RWPE2 (cell line): ENCODE measurements at regions not wholly inside any gene's neighbourhood (a gene's known extent, or its start where the extent isn't known, plus 50 kb on each side); places are given as distances from the start of the nearest gene placed in this dataset.

ENCODE experiments used
- ATAC-seq: fragments of 200-7000 bp; cut with Tn5 transposase; 3 replicates; pipeline ENCODE4 v1.9.1; 2021; ENCODE audit warnings: low read depth
- DNase-seq: peaks from one replicate; pipeline ENCODE4 v3.0.0-alpha.2; 2020; ENCODE audit warnings: low spot score
- H3K27ac ChIP-seq: fragments of 450-650 bp; 2 replicates; pipeline ENCODE4 v1.5.1; 2017; ENCODE audit warnings: mild to moderate bottlenecking; ENCODE audit not compliant: poor library complexity, severe bottlenecking
- H3K27me3 ChIP-seq: fragments of 250-450 bp; sonication (Bioruptor Pico); 2 replicates; pipeline ENCODE4 v1.5.1; 2021; ENCODE audit warnings: mild to moderate bottlenecking, moderate library complexity; ENCODE audit not compliant: insufficient read depth, poor library complexity, severe bottlenecking
- H3K36me3 ChIP-seq: fragments of 250-450 bp; sonication (Bioruptor Pico); 2 replicates; pipeline ENCODE4 v1.5.1; 2020; ENCODE audit warnings: low read depth, mild to moderate bottlenecking, moderate library complexity
- H3K4me1 ChIP-seq: fragments of 250-450 bp; sonication (Bioruptor Pico); 2 replicates; pipeline ENCODE4 v1.5.1; 2021; ENCODE audit warnings: mild to moderate bottlenecking, moderate library complexity; ENCODE audit not compliant: insufficient read depth, poor library complexity, severe bottlenecking
- H3K4me3 ChIP-seq: fragments of 250-450 bp; sonication (Bioruptor Pico); 2 replicates; pipeline ENCODE4 v1.5.1; 2021; ENCODE audit warnings: mild to moderate bottlenecking, moderate library complexity; ENCODE audit not compliant: severe bottlenecking
- H3K9me3 ChIP-seq: fragments of 250-450 bp; sonication (Bioruptor Pico); 2 replicates; pipeline ENCODE4 v1.5.1; 2021; ENCODE audit warnings: mild to moderate bottlenecking, moderate library complexity; ENCODE audit not compliant: severe bottlenecking
- TF ChIP-seq, protein P1 (sequence below): fragments of 450-650 bp; IDR thresholded peaks from one replicate; pipeline ENCODE4 v1.5.1; 2017; ENCODE audit warnings: mild to moderate bottlenecking, moderate library complexity; ENCODE audit not compliant: poor library complexity, severe bottlenecking

DNA sequence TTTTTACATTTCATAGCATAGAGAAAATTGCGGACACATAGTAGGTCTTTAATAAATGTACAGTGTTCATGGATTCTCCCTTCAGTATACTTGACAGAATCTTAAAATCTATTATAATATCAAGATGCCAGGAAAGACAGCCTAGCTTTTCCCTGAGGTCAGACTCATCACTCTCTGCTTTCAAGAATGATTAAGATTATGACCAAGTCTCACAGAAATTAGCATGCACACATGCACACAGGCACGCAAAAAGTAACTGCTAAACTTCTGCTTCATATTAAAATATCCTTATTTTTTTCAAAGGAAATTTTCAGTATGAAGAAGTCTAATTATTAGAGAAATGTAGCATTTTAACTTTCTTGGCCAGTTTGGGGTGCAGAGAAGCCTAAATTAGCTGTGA, 493.8 kb upstream of the NECTIN3 start:
- Histone ChIP-seq H3K4me1 (peaks cover 12% of the 10 kb centered on the region), H3K27me3 (no peaks in the 10 kb centered on the region), H3K27ac (peak overlapping the region; percentile 64), H3K4me3 (no peak overlapping the region), H3K9me3 (no peaks in the 10 kb centered on the region), H3K36me3 (no peaks in the 10 kb centered on the region)
- DNase-seq (no peak), ATAC-seq (no peak)
- TF ChIP-seq, protein P1, sequence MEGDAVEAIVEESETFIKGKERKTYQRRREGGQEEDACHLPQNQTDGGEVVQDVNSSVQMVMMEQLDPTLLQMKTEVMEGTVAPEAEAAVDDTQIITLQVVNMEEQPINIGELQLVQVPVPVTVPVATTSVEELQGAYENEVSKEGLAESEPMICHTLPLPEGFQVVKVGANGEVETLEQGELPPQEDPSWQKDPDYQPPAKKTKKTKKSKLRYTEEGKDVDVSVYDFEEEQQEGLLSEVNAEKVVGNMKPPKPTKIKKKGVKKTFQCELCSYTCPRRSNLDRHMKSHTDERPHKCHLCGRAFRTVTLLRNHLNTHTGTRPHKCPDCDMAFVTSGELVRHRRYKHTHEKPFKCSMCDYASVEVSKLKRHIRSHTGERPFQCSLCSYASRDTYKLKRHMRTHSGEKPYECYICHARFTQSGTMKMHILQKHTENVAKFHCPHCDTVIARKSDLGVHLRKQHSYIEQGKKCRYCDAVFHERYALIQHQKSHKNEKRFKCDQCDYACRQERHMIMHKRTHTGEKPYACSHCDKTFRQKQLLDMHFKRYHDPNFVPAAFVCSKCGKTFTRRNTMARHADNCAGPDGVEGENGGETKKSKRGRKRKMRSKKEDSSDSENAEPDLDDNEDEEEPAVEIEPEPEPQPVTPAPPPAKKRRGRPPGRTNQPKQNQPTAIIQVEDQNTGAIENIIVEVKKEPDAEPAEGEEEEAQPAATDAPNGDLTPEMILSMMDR, result no peak

DNA sequence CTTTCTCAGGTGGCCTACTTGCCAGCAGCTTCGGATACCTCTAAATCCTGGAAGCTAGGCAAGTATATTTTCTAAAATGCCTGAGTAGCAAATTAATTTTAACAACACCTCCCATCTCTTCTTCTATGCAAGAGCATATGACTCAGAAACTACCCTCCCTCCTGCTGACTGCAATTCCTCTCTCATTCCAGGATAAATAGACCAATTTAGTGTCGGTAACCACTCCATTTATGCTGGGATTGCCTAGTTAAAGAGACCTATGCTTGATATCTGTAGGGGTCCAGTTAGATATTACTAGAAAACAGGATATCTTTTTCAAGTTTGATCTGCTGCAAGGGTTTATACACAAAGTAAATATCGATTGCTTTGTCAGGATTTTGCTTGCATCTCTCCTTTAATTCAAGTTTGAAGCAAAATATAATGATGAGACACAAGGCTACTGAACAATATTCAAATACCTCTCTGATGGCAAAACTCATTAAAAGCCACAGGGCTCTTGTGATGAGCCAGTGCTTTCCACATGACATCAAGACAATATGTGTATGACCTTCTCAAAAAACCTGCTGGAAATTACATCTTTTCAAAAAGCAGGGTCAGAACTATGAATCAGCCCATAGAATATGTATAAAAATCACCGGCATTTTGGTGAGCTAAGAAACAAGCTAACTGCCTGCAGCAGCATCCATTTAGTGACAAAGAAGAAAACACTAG, 491.6 kb upstream of the NECTIN3 start:
- DNase-seq (no peak), ATAC-seq (no peak)
- TF ChIP-seq, protein P1, result no peak
- no peaks in the 10 kb centered on the region for H3K27me3 ChIP-seq
- no peaks in the 10 kb centered on the region for H3K9me3 ChIP-seq
- no peak overlapping the region for H3K4me3 ChIP-seq
- peaks cover 12% of the 10 kb centered on the region for H3K4me1 ChIP-seq
- no peaks in the 10 kb centered on the region for H3K36me3 ChIP-seq
- H3K27ac ChIP-seq, result no peak overlapping the region

DNA sequence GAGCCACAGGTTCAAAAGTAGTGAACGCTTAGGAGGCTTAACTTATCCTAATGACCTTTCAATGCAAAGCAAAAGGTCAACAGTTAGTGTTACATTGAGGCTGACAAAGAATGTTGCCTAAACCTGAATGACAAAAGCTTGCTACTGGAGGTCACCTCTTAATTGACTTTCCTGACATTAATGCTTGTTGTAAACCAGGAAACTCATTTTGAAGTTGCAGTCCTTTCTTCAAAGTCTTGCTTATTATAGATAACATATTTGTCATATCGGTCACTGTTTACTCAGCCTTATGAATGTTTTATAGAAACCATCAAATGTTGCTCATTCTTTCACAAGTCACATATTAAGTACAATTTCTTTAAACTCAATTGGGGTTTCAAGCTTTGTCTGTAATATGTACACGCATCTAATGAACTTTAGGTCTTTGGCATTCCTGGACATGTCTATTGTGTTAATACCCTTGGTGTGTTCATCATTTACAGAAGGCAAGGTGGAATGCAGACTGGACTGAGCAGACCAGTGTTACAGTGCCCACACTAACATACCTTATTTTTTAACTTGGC, 488.2 kb upstream of the NECTIN3 start:
- TF ChIP-seq, protein P1, result no peak
- Histone ChIP-seq H3K27me3 (no peaks in the 10 kb centered on the region), H3K9me3 (no peaks in the 10 kb centered on the region), H3K27ac (no peak overlapping the region), H3K36me3 (no peaks in the 10 kb centered on the region), H3K4me1 (no peaks in the 10 kb centered on the region), H3K4me3 (no peak overlapping the region)
- DNase-seq (no peak), ATAC-seq (peak; percentile 61)

DNA sequence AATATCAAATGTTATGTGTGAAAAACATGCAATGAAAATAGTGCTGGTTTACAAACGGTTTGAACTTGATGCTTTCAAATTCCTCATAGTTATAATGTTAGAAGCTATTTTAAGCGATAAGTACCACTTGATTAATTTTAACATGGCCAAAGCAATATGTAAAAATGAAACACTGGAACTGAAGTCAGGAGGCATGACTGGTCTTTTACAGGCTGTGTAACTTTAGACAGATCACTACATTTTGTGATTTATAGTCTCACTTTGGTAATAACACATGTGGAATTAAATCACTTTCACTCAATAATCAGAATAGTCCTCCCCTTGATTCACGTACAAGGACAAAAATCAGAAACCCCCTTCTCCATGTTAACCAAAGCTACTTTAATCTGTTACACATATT, 482.7 kb upstream of the NECTIN3 start:
- Histone ChIP-seq H3K36me3 (no peaks in the 10 kb centered on the region), H3K4me1 (no peaks in the 10 kb centered on the region), H3K9me3 (no peaks in the 10 kb centered on the region), H3K27me3 (no peaks in the 10 kb centered on the region), H3K4me3 (no peak overlapping the region), H3K27ac (no peak overlapping the region)
- no peak for DNase-seq
- TF ChIP-seq, protein P1, result no peak
- no peak for ATAC-seq

DNA sequence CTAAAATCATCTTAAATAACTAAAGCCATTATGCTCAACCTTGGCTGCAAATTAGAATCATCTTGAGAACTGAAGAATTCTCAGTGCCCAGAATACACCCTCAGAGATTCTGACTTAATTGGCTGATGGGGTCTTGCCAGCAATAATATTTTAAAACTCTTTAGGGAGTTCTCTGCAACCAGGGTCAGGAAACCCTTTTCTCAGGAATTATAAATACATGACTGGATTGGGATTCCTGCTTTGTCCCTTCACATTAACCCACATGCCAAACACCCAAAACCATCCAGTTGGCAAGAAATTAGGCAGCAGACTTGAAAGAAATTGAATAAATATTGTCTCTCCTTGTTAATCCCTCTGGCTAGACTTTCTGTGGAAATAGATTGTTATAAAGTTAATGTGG, 482.3 kb upstream of the NECTIN3 start:
- DNase-seq (no peak), ATAC-seq (no peak)

More for the DNA sequence above, 482.3 kb upstream of the NECTIN3 start:
- Histone ChIP-seq H3K36me3 (no peaks in the 10 kb centered on the region), H3K9me3 (no peaks in the 10 kb centered on the region), H3K27ac (no peak overlapping the region), H3K27me3 (no peaks in the 10 kb centered on the region), H3K4me3 (no peak overlapping the region), H3K4me1 (no peaks in the 10 kb centered on the region)
- TF ChIP-seq, protein P1, result no peak
